ENCODE measurements at regions not wholly inside any gene's neighbourhood (a gene's known extent, or its start where the extent isn't known, plus 50 kb on each side); places are given as distances from the start of the nearest gene placed in this dataset.

DNA sequence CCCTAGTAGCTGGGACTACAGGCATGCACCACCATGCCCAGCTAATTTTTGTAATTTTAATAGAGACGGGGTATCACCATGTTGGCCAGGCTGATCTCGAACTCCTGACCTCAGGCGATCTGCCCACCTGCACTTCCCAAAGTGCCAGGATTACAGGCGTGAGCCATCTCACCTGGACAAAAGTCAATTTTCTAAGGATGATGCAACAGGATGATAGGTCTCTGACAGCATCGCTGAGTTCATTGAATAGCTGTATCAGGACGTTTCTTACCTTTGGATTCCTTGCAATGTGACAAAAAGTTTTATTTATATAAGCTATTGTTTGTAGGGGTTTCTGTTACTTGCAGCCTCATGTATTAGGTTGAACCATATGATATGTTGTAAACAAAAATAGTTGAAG is 55.5 kb upstream of the PCED1B start:
- DNase-seq (ENCODE audit: low read depth): no peak
- no peak overlapping the region for H3K4me3 ChIP-seq (ENCODE audit: control insufficient read depth, low read depth, low read length)
- TF ChIP-seq, protein P1, sequence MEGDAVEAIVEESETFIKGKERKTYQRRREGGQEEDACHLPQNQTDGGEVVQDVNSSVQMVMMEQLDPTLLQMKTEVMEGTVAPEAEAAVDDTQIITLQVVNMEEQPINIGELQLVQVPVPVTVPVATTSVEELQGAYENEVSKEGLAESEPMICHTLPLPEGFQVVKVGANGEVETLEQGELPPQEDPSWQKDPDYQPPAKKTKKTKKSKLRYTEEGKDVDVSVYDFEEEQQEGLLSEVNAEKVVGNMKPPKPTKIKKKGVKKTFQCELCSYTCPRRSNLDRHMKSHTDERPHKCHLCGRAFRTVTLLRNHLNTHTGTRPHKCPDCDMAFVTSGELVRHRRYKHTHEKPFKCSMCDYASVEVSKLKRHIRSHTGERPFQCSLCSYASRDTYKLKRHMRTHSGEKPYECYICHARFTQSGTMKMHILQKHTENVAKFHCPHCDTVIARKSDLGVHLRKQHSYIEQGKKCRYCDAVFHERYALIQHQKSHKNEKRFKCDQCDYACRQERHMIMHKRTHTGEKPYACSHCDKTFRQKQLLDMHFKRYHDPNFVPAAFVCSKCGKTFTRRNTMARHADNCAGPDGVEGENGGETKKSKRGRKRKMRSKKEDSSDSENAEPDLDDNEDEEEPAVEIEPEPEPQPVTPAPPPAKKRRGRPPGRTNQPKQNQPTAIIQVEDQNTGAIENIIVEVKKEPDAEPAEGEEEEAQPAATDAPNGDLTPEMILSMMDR (IDR thresholded peaks at IDR 0.05; ENCODE audit: control insufficient read depth, insufficient read depth, low read depth, low read length, missing control alignments): no peak

DNA sequence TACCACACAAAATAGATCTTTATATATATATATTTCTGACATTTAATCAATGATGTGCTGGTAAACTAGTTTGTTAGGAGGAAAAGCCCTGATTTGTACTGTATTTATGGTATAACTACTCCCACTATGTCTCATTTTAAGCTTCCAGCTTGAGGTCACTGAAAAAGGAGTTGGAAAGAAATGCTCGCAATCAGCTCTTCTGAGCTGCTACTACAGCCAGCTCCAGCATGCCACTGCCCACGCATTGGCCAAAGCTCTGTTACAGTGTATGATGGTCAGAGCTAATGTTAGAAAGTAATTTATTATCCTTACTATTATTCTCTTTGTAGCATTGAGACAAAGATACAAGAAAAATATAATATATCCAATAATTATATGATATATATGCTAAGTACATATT is 55.0 kb upstream of the PCED1B start:
- TF ChIP-seq, protein P1 (IDR thresholded peaks at IDR 0.05; ENCODE audit: control insufficient read depth, insufficient read depth, low read depth, low read length, missing control alignments): no peak
- no peak for DNase-seq (ENCODE audit: low read depth)
- H3K4me3 ChIP-seq (ENCODE audit: control insufficient read depth, low read depth, low read length): no peak overlapping the region

DNA sequence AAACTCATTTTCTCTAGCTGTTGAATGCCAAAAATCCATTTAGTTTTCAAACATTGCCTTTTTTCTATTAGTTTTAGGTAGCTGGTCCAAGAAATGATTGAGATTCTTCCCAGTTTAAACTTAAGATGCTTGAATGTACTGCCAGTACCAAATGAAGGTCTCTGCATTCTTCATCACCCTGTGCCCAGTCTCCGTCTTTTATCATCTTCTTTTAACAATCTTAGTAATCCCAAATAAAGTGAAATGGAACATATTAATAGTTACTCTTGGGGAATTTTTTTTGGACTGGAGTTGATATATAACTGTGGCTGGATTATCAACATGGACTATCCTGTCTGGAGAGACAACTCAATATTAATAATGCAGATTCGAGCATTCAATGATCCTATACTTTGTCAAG is 54.1 kb upstream of the PCED1B start:
- H3K4me3 ChIP-seq (ENCODE audit: control insufficient read depth, low read depth, low read length): no peak overlapping the region
- TF ChIP-seq, protein P1 (IDR thresholded peaks at IDR 0.05; ENCODE audit: control insufficient read depth, insufficient read depth, low read depth, low read length, missing control alignments): no peak
- DNase-seq (ENCODE audit: low read depth): no peak

DNA sequence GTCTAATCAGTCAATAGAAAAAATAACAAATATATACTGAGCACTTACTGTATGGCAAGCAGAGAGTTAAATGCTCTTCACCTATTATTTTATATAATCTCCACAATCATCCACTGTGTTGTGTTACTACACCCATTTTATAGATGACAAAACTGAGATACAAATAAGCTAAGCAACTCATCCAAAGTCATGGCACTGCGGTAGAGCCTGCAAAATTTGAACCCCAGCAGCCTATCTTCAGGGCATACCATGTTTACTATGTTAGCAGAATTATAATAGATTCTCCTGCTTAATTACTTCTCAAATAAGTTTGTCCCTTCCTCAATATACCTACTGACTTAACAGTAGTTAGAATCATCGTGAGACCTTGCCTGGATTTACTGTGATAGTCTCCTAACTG is 53.6 kb upstream of the PCED1B start:
- no peak overlapping the region for H3K4me3 ChIP-seq (ENCODE audit: control insufficient read depth, low read depth, low read length)
- TF ChIP-seq, protein P1 (IDR thresholded peaks at IDR 0.05; ENCODE audit: control insufficient read depth, insufficient read depth, low read depth, low read length, missing control alignments): no peak
- no peak for DNase-seq (ENCODE audit: low read depth)

DNA sequence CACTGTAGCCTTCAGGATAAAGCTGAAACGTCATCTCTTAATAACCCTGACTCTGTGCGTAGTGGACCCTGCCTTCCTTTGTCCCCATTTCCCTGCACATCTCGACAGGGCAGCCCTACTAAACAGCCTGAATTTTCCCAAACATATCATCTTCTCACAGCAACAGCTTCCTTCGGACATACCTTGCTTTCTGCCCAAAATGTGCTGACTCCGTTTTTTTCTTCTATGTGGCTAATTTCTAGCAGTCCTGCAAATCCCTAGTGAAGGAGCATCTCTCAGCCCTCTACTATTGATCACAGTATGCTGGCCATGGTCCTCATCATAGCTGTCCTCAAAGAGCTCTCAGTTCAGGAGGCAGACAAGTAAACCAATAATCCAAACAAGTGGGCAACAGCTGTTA is 53.1 kb upstream of the PCED1B start:
- DNase-seq (ENCODE audit: low read depth): no peak
- TF ChIP-seq, protein P1 (IDR thresholded peaks at IDR 0.05; ENCODE audit: control insufficient read depth, insufficient read depth, low read depth, low read length, missing control alignments): no peak
- H3K4me3 ChIP-seq (ENCODE audit: control insufficient read depth, low read depth, low read length): no peak overlapping the region
